HL-60 (cell line): ENCODE measurements at regions not wholly inside any gene's neighbourhood (a gene's known extent, or its start where the extent isn't known, plus 50 kb on each side); places are given as distances from the start of the nearest gene placed in this dataset.

Source experiments
- DNase-seq, 2 experiments: peaks; one replicate each; pipeline ENCODE4 v3.0.0-alpha.2; 2010 to 2020; ENCODE audit warnings: low read depth in 1 of 2, low spot score in 1 of 2
- H3K27ac ChIP-seq: fragments of 250-450 bp; sonication (Bioruptor Pico); replicated peaks from 2 replicates; pipeline ENCODE4 v1.5.1; 2020; ENCODE audit warnings: mild to moderate bottlenecking, moderate library complexity
- H3K27me3 ChIP-seq: fragments of 250-450 bp; sonication (Bioruptor Pico); 2 replicates; pipeline ENCODE4 v1.5.1; 2021; ENCODE audit warnings: mild to moderate bottlenecking, moderate library complexity; ENCODE audit not compliant: insufficient read depth, poor library complexity, severe bottlenecking
- H3K4me3 ChIP-seq: replicated peaks from 2 replicates; pipeline ENCODE4 v1.5.1; 2011; ENCODE audit warnings: mild to moderate bottlenecking, control low read depth, low read length; ENCODE audit not compliant: insufficient read depth
- CTCF ChIP-seq: IDR thresholded peaks from one replicate; pipeline ENCODE4 v1.5.1; 2011; ENCODE audit warnings: low read length, control low read depth, inconsistent platforms; ENCODE audit not compliant: insufficient read depth
- GABPA ChIP-seq: IDR thresholded peaks from 2 replicates; pipeline ENCODE4 v1.6.1; 2012; ENCODE audit warnings: low read depth
- POLR2AphosphoS5 ChIP-seq: IDR thresholded peaks from 2 replicates; pipeline ENCODE4 v1.6.1; 2012; ENCODE audit warnings: low read depth
- REST ChIP-seq: IDR thresholded peaks from 2 replicates; pipeline ENCODE4 v1.6.1; 2012; ENCODE audit warnings: low read depth; ENCODE audit not compliant: insufficient replicate concordance
- SPI1 ChIP-seq: IDR thresholded peaks from 2 replicates; pipeline ENCODE4 v1.6.1; 2012; ENCODE audit warnings: low read depth, mild to moderate bottlenecking, borderline replicate concordance

- TF ChIP-seq GABPA (no peak), SPI1 (no peak), POLR2AphosphoS5 (no peak), CTCF (no peak), REST (no peak)
- H3K27me3 ChIP-seq, result peaks cover 59% of the 10 kb centered on the region
- H3K27ac ChIP-seq, result no peak overlapping the region
- no peak for DNase-seq
- no peak overlapping the region for H3K4me3 ChIP-seq
Observed at GRCh38 chr13:94968757-94969086, 256.4 kb upstream of the SOX21 start.

- no peak overlapping the region for H3K4me3 ChIP-seq
- H3K27me3 ChIP-seq, result peaks cover 59% of the 10 kb centered on the region
- no peak for DNase-seq
- TF ChIP-seq CTCF (no peak), REST (no peak), GABPA (no peak), POLR2AphosphoS5 (no peak), SPI1 (no peak)
- H3K27ac ChIP-seq, result no peak overlapping the region
Observed at GRCh38 chr13:94968040-94968756, 255.9 kb upstream of the SOX21 start.

- peak in 1 of 2 experiments; percentile 40 for DNase-seq
- Histone ChIP-seq H3K27ac (no peak overlapping the region), H3K4me3 (no peak overlapping the region), H3K27me3 (peaks cover 59% of the 10 kb centered on the region)
- TF ChIP-seq GABPA, result no peak
- no peak for TF ChIP-seq SPI1
- no peak for TF ChIP-seq REST
- TF ChIP-seq CTCF, result no peak
- no peak for TF ChIP-seq POLR2AphosphoS5
Observed at GRCh38 chr13:94967183-94968039, 255.1 kb upstream of the SOX21 start.
